Subcutaneous abdominal adipose tissue (tissue), 5 donors: ENCODE measurements at regions not wholly inside any gene's neighbourhood (a gene's known extent, or its start where the extent isn't known, plus 50 kb on each side); places are given as distances from the start of the nearest gene placed in this dataset.

ENCODE experiments used
- H3K27ac ChIP-seq: one replicate; pipeline ENCODE4 v1.7.0; 2013; ENCODE audit warnings: low read depth, mild to moderate bottlenecking, inconsistent platforms, low read length, moderate library complexity
- H3K27me3 ChIP-seq, 5 donors: one replicate each; pipeline ENCODE4 v1.7.0; 2013; ENCODE audit warnings: low read length in 5 of 5, inconsistent platforms in 1 of 5; ENCODE audit not compliant: control insufficient read depth in 5 of 5, insufficient read depth in 4 of 5
- H3K36me3 ChIP-seq, 5 donors: one replicate each; pipeline ENCODE4 v1.7.0; 2013; ENCODE audit warnings: low read length in 5 of 5; ENCODE audit not compliant: control insufficient read depth in 5 of 5, insufficient read depth in 5 of 5
- H3K4me1 ChIP-seq, 5 donors: one replicate each; pipeline ENCODE4 v1.7.0; 2013; ENCODE audit warnings: low read length in 5 of 5, mild to moderate bottlenecking in 3 of 5, moderate library complexity in 1 of 5; ENCODE audit not compliant: control insufficient read depth in 5 of 5, insufficient read depth in 5 of 5
- H3K4me3 ChIP-seq, 5 donors: one replicate each; pipeline ENCODE4 v1.7.0; 2013; ENCODE audit warnings: low read length in 5 of 5, low read depth in 1 of 5
- H3K9ac ChIP-seq, 5 donors: one replicate each; pipeline ENCODE4 v1.7.0; 2013; ENCODE audit warnings: low read length in 5 of 5, mild to moderate bottlenecking in 4 of 5, moderate library complexity in 3 of 5
- H3K9me3 ChIP-seq, 5 donors: one replicate each; pipeline ENCODE4 v1.7.0; 2013; ENCODE audit warnings: low read length in 5 of 5; ENCODE audit not compliant: control insufficient read depth in 5 of 5
- donor health status: healthy.
- donor health status: healthy.
- donor health status: healthy.
- donor health status: healthy.
- donor health status: healthy.

GRCh38 chr1:94342416-94342815 lies 75.8 kb upstream of the ABCD3 start:
- no peak overlapping the region for H3K4me3 ChIP-seq
- peaks cover 0 to 5% (median 0%) of the 10 kb centered on the region in 5 donors for H3K27me3 ChIP-seq
- H3K9me3 ChIP-seq = no peaks in the 10 kb centered on the region
- no peak overlapping the region for H3K9ac ChIP-seq
- H3K27ac ChIP-seq = no peak overlapping the region
- H3K4me1 ChIP-seq = peaks cover 0 to 6% (median 0%) of the 10 kb centered on the region in 5 donors
- no peaks in the 10 kb centered on the region for H3K36me3 ChIP-seq

GRCh38 chr1:94339206-94339927 lies 78.8 kb upstream of the ABCD3 start:
- no peaks in the 10 kb centered on the region for H3K36me3 ChIP-seq
- no peaks in the 10 kb centered on the region for H3K9me3 ChIP-seq
- peaks cover 0 to 14% (median 4%) of the 10 kb centered on the region in 5 donors for H3K4me1 ChIP-seq
- H3K27ac ChIP-seq = no peak overlapping the region
- peaks cover 0 to 5% (median 0%) of the 10 kb centered on the region in 5 donors for H3K27me3 ChIP-seq
- H3K9ac ChIP-seq = no peak overlapping the region
- no peak overlapping the region for H3K4me3 ChIP-seq

GRCh38 chr1:94336991-94337390 lies 81.2 kb upstream of the ABCD3 start:
- H3K4me1 ChIP-seq = peaks cover 0 to 15% (median 4%) of the 10 kb centered on the region in 5 donors
- H3K9ac ChIP-seq = no peak overlapping the region
- no peaks in the 10 kb centered on the region for H3K9me3 ChIP-seq
- no peak overlapping the region for H3K4me3 ChIP-seq
- H3K27me3 ChIP-seq = no peaks in the 10 kb centered on the region
- no peaks in the 10 kb centered on the region for H3K36me3 ChIP-seq
- H3K27ac ChIP-seq = no peak overlapping the region

GRCh38 chr1:94335950-94336349 lies 82.2 kb upstream of the ABCD3 start:
- H3K27ac ChIP-seq = peak overlapping the region; percentile 8
- H3K36me3 ChIP-seq = no peaks in the 10 kb centered on the region
- H3K27me3 ChIP-seq = no peaks in the 10 kb centered on the region
- peaks cover 0 to 15% (median 4%) of the 10 kb centered on the region in 5 donors for H3K4me1 ChIP-seq
- H3K9ac ChIP-seq = no peak overlapping the region
- H3K9me3 ChIP-seq = no peaks in the 10 kb centered on the region
- no peak overlapping the region for H3K4me3 ChIP-seq

- no peaks in the 10 kb centered on the region for H3K27me3 ChIP-seq
- no peak overlapping the region for H3K4me3 ChIP-seq
- H3K9me3 ChIP-seq = no peaks in the 10 kb centered on the region
- H3K27ac ChIP-seq = peak overlapping the region; percentile 8
- no peaks in the 10 kb centered on the region for H3K36me3 ChIP-seq
- peaks cover 0 to 15% (median 2%) of the 10 kb centered on the region in 5 donors for H3K4me1 ChIP-seq
- no peak overlapping the region for H3K9ac ChIP-seq
Measured at GRCh38 chr1:94335447-94335846, 82.7 kb upstream of the ABCD3 start.

GRCh38 chr1:94334764-94335163 lies 83.4 kb upstream of the ABCD3 start:
- no peaks in the 10 kb centered on the region for H3K9me3 ChIP-seq
- no peak overlapping the region for H3K4me3 ChIP-seq
- H3K27me3 ChIP-seq = no peaks in the 10 kb centered on the region
- no peaks in the 10 kb centered on the region for H3K36me3 ChIP-seq
- peaks cover 0 to 20% (median 5%) of the 10 kb centered on the region in 5 donors for H3K4me1 ChIP-seq
- peak overlapping the region in 2 of 5 donors; percentile 11 to 46 for H3K9ac ChIP-seq
- peak overlapping the region; percentile 8 for H3K27ac ChIP-seq

GRCh38 chr1:94332952-94333351 lies 85.2 kb upstream of the ABCD3 start:
- H3K9ac ChIP-seq = peak overlapping the region in 1 of 5 donors; percentile 18
- H3K9me3 ChIP-seq = no peaks in the 10 kb centered on the region
- H3K4me3 ChIP-seq = no peak overlapping the region
- H3K36me3 ChIP-seq = no peaks in the 10 kb centered on the region
- peaks cover 0 to 29% (median 13%) of the 10 kb centered on the region in 5 donors for H3K4me1 ChIP-seq
- no peaks in the 10 kb centered on the region for H3K27me3 ChIP-seq
- no peak overlapping the region for H3K27ac ChIP-seq

GRCh38 chr1:94332516-94332915 lies 85.7 kb upstream of the ABCD3 start:
- Histone ChIP-seq H3K9me3 (no peaks in the 10 kb centered on the region), H3K27ac (no peak overlapping the region), H3K9ac (no peak overlapping the region), H3K36me3 (no peaks in the 10 kb centered on the region), H3K4me3 (no peak overlapping the region), H3K4me1 (peaks cover 0 to 33% (median 17%) of the 10 kb centered on the region in 5 donors), H3K27me3 (no peaks in the 10 kb centered on the region)

GRCh38 chr1:94329986-94330385 lies 88.2 kb upstream of the ABCD3 start:
- no peaks in the 10 kb centered on the region for H3K36me3 ChIP-seq
- no peaks in the 10 kb centered on the region for H3K9me3 ChIP-seq
- no peaks in the 10 kb centered on the region for H3K27me3 ChIP-seq
- H3K4me1 ChIP-seq = peaks cover 4 to 49% (median 30%) of the 10 kb centered on the region in 5 donors
- no peak overlapping the region for H3K4me3 ChIP-seq
- H3K9ac ChIP-seq = no peak overlapping the region
- H3K27ac ChIP-seq = peak overlapping the region; percentile 13

- H3K4me3 ChIP-seq = no peak overlapping the region
- peaks cover 4 to 43% (median 30%) of the 10 kb centered on the region in 5 donors for H3K4me1 ChIP-seq
- H3K27ac ChIP-seq = peak overlapping the region; percentile 13
- H3K9ac ChIP-seq = no peak overlapping the region
- no peaks in the 10 kb centered on the region for H3K27me3 ChIP-seq
- no peaks in the 10 kb centered on the region for H3K9me3 ChIP-seq
- no peaks in the 10 kb centered on the region for H3K36me3 ChIP-seq
Measured at GRCh38 chr1:94329276-94329675, 88.9 kb upstream of the ABCD3 start.
